GM19372 (cell line): ENCODE measurements at regions not wholly inside any gene's neighbourhood (a gene's known extent, or its start where the extent isn't known, plus 50 kb on each side); places are given as distances from the start of the nearest gene placed in this dataset.
"Not testable (repeated sequence)": the region's sequence is repeated elsewhere in the genome, so short reads cannot be mapped to it uniquely, and the experiment has no call there.

ENCODE experiments used
- ATAC-seq: cut with Tn5 transposase; IDR thresholded peaks from one replicate; pipeline ENCODE4 v1.9.1; 2021; ENCODE audit warnings: mild to moderate bottlenecking, low read depth, moderate library complexity; ENCODE audit not compliant: unreplicated experiment

DNA sequence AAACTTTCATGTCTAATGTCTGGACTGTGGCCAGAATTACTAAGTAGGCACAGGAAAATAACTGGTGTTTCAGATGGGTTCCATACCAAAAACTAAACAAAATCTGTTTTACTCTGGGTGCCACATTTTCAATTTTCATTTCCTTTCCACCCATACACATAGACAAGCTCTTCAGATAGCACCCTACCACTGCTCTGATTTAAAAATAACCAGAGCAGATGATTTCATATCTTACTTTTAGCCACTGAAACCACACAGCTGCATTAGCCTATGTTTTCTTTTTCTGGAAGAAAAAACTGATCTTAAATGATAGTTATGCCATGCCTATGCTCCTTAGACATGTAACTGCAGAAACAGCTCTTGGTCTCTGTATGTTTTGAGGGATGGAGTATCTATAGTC is 647.6 kb downstream of the CPS1 start:
- ATAC-seq: peak; percentile 61

DNA sequence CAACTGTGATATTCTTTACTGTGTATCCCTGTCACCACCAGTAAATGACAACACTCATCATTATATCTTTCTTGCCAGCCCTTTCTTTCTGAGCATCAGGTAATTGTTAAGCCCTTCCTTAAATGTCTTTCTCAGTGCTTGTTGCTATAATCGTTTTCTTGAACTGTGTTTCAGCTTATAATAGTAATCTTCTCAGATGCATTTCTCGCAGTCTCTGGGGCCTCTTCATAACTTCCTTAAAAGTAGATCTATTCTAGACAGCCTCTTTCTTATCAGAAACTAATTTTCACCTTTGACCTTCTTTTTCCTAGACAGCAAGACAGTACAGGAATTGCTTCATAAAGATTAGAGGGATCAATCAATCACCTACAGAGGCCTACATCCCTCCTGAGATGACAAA is 648.1 kb downstream of the CPS1 start:
- ATAC-seq: no peak

DNA sequence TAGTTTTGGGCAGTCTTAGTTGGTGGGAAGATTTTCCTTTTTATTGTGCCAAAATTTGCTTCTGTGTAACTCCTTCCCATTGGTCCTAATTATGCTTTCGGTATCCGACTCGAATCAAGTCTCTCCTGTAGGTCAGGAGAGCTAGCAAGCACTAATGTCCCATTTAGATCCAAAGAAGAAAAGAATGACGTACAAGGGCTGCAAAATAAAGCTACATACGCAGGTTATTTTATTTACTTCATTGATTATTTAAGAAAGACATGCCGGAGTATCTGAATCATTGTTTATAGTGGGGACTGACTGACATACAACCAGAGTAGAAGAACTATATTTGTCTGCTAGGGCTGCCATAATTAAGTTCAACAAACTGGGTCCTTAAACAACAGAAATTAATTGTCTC is 648.5 kb downstream of the CPS1 start:
- ATAC-seq: no peak

- no peak for ATAC-seq
Measured at GRCh38 chr2:211205358-211205757, 649.0 kb downstream of the CPS1 start.

- no peak for ATAC-seq
Measured at GRCh38 chr2:211205836-211206235, 649.4 kb downstream of the CPS1 start.

DNA sequence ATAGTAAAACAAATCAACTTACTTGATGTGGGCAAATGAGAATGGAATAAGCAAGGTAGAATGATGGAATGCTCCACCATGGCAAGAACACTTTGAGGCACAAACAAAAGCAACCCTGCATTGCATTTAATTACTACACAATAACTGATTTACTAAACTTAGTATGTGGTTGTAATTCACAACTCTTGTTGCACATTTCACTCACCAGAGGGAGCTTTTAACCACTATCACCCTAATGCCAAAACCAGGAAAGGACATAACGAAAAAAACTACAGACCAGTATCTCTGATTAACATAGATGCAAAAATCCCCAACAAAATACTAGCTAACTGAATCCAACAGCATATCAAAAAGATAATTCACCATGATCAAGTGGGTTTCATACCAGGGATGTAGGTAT is 659.8 kb downstream of the CPS1 start:
- ATAC-seq: no peak

DNA sequence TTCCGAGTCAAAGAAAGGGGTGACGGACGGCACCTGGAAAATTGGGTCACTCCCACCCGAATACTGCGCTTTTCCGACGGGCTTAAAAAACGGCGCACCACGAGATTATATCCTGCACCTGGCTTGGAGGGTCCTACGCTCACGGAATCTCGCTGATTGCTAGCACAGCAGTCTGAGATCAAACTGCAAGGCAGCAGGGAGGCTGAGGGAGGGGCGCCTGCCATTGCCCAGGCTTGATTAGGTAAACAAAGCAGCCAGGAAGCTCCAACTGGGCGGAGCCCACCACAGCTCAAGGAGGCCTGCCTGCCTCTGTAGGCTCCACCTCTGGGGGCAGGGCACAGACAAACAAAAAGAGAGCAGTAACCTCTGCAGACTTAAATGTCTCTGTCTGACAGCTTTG is 663.1 kb downstream of the CPS1 start:
- ATAC-seq: not testable (repeated sequence)

DNA sequence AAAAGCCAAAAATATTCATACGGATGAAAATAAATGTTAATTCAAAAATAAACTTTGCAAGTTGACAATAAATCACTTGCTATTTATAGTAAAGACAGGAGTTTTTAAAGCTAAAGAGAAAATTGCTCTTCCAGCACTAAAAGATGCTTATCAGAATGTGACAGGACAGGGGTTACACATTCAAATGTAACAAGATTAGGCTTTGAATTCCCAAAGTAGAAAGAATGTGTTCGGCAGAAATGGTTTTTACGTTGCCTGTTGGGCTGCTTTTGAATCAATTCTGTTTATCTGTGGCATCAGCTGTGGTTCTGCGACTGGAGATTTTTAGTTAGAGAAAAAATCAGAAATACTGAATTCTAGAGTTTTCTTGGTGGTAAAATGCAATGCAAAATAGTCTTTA is 669.4 kb downstream of the CPS1 start:
- ATAC-seq: no peak

- no peak for ATAC-seq
Measured at GRCh38 chr2:211228559-211228958, 672.2 kb downstream of the CPS1 start.

- no peak for ATAC-seq
Measured at GRCh38 chr2:211237586-211238275, 681.3 kb downstream of the CPS1 start.

DNA sequence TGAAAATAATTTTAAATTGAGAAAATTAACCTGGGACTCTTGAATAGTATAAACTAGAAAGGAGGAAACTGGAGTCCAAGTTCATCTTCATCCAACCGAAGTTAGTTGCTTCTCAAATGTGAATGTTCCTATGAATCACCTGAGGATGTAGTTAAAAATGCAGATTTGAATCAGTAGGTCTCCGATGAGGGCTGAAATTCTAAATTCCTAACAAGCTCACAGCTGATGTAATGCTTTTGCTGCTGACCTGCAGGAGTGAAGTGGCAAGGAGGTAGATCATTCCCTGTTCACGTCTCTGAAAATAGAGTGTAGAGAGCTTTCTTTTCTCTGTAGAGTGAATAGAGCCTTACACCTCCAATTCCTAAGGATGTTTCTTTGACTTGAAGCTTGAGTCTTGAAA is 685.5 kb downstream of the CPS1 start:
- no peak for ATAC-seq

GRCh38 chr2:211247751-211248150 is 691.4 kb downstream of the CPS1 start:
- ATAC-seq: no peak

- ATAC-seq: no peak
Measured at GRCh38 chr2:211248841-211249240, 692.4 kb downstream of the CPS1 start.

DNA sequence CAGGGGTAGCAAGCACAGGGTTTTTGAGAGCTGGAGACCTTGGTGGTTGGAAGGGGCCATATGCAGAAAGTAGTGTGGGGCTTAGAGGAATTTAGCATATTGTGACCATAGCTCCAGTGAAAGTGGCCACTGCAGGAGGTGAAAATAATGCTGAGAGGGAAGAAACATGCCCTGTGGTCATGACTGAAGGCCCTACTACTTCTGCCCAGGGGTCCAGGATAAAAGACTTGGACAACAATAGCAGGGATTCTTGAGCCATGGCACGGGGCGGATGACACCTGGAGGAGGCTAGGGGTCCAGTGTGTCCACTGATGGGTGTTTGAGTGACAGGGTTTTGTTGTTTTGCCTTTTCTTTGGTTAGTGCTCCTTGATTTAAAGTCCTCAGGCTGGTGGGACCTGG is 694.6 kb downstream of the CPS1 start:
- ATAC-seq: no peak

DNA sequence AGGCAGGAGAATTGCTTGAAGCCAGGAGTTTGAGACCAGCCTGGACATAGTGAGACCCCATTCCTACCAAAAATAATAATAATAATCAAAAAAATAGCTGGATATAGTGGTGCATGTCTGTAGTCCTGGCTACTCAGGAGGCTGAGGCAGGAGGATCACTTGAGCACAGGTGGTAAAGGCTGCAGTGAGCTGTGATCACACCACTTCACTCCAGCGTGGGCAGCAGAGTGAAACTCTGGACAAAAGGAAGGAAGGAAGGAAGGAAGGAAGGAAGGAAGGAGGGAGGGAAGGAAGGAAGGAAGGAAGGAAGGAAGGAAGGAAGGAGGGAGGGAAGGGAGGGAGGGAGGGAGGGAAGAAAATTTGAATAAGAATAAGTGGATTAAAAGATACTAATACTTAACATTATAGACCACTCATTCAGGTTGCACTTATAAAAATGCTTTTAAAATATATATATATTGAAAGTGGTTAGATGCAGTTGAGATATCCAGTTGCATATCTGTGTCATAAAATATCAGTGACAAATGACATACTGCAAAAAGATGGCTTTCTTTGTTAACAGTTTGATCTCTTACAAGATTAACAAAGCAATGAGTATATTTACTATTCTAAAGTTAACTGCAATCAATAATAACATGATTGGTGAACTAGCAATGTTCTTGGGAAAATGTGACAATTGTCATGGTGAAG is 702.4 kb downstream of the CPS1 start:
- no peak for ATAC-seq

- ATAC-seq: no peak
Measured at GRCh38 chr2:211259831-211260476, 703.6 kb downstream of the CPS1 start.

DNA sequence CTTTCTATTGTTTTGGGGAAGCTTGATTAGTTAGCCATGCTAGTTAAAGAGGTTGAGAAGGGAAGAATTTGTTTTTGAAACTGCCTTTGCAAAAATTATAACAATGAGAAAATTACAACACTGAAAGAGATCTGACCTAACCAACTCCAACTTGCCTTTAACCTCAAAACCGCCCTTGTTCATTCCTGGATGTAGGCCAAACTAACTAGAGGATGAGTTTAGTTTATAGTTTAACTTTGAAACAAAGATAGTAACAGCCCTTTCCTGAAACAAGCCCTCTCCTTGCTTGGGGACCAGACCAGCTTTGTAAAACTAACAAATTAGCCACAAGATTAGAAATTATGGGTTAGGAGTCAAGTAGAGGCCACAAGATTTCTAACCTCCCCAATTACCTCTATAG is 713.9 kb downstream of the CPS1 start:
- ATAC-seq: no peak

GRCh38 chr2:211281430-211282073 is 725.2 kb downstream of the CPS1 start:
- ATAC-seq: no peak

DNA sequence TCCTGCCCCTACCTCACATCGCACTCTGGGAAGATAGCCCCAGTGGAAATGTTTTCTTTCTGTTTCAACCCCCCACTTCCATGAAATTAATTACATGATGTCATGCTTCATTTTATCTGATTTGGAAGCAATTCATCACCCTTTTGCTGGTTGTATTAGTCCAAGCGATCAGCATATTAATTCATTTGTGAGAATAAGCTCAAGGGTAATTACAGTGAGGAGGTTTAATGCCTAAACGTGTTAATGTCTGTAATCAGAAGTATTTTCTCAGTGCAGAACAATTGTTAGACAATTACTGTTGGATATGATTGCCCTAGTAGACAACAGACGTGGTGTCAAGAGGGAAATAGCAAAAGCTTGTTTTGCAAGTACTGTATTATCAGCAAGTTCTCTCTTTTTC is 746.3 kb downstream of the CPS1 start:
- no peak for ATAC-seq

- no peak for ATAC-seq
Measured at GRCh38 chr2:211306929-211307328, 750.5 kb downstream of the CPS1 start.
